Thoracic aorta (tissue), 2 donors: ENCODE measurements at regions not wholly inside any gene's neighbourhood (a gene's known extent, or its start where the extent isn't known, plus 50 kb on each side); places are given as distances from the start of the nearest gene placed in this dataset.
"Not testable (repeated sequence)": the region's sequence is repeated elsewhere in the genome, so short reads cannot be mapped to it uniquely, and the experiment has no call there.

ENCODE experiments used
- ATAC-seq: fragments of 150-250 bp; one replicate; pipeline ENCODE4 v1.8.0; 2017; ENCODE audit warnings: low read depth; ENCODE audit not compliant: insufficient number of reproducible peaks, low FRiP score
- DNase-seq: peaks from one replicate; pipeline ENCODE4 v3.0.0-alpha.2; 2020; ENCODE audit warnings: low spot score
- H3K27ac ChIP-seq, 2 donors: fragments of 200-600 bp; sonication (generic); 1 replicate in 1 of 2; 2 replicates in 1 of 2; pipeline ENCODE4 v1.5.1; 2016; ENCODE audit warnings: mild to moderate bottlenecking in 2 of 2, moderate library complexity in 2 of 2
- H3K27me3 ChIP-seq: fragments of 200-600 bp; sonication (generic); replicated peaks from 2 replicates; pipeline ENCODE4 v1.6.0; 2016; ENCODE audit warnings: mild to moderate bottlenecking; ENCODE audit not compliant: insufficient read depth
- H3K36me3 ChIP-seq: fragments of 200-600 bp; sonication (generic); one replicate; pipeline ENCODE4 v1.5.1; 2016
- H3K4me1 ChIP-seq, 2 donors: fragments of 200-600 bp; sonication (generic); 1 replicate in 1 of 2; 2 replicates in 1 of 2; pipeline versions ENCODE4 v1.5.1 to v1.6.0; 2016; ENCODE audit warnings: low read depth in 2 of 2, mild to moderate bottlenecking in 1 of 2; ENCODE audit not compliant: control insufficient read depth in 1 of 2
- H3K4me3 ChIP-seq: fragments of 200-600 bp; sonication (generic); 2 replicates; pipeline ENCODE4 v1.5.1; 2016; ENCODE audit warnings: mild to moderate bottlenecking
- H3K9me3 ChIP-seq: fragments of 200-600 bp; sonication (generic); 2 replicates; pipeline ENCODE4 v1.5.1; 2016
- TF ChIP-seq, protein P1 (sequence below): fragments of 200-600 bp; sonication (generic); IDR thresholded peaks from one replicate; pipeline ENCODE4 v1.5.1; 2019; ENCODE audit warnings: antibody characterized with exemption

GRCh38 chrX:92081250-92081649 is 302.1 kb downstream of the PCDH11X start:
- DNase-seq, H3K9me3 ChIP-seq, H3K4me3 ChIP-seq, H3K27me3 ChIP-seq, H3K4me1 ChIP-seq, ATAC-seq, H3K27ac ChIP-seq, H3K36me3 ChIP-seq: not testable (repeated sequence)

GRCh38 chrX:92090756-92091155 is 311.6 kb downstream of the PCDH11X start:
- not testable (repeated sequence) for DNase-seq, H3K9me3 ChIP-seq, H3K27ac ChIP-seq, H3K27me3 ChIP-seq, H3K36me3 ChIP-seq, H3K4me1 ChIP-seq, ATAC-seq, H3K4me3 ChIP-seq

DNA sequence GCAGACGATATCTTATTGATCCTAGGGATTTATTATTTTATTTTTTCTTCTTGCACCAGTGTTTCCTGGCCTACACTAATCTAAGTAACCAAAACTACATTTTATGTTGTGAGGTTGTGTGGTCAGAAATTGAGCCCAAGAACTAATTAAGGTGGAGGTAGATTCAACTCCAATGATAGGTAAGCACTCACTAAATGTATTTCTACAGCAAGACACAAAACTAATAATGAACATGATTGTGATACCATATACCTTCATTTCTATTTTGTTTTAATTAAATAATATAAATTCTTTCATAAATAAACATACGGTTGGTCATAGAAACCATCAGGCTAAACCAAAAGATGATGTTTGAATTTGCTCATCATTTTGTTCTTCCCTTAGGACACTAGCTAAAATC is 319.0 kb downstream of the PCDH11X start:
- H3K36me3 ChIP-seq, H3K27ac ChIP-seq, H3K4me3 ChIP-seq, H3K9me3 ChIP-seq, H3K4me1 ChIP-seq, H3K27me3 ChIP-seq, DNase-seq, ATAC-seq: not testable (repeated sequence)

- H3K4me1 ChIP-seq, H3K9me3 ChIP-seq, DNase-seq, H3K27me3 ChIP-seq, H3K36me3 ChIP-seq, ATAC-seq, H3K4me3 ChIP-seq, H3K27ac ChIP-seq: not testable (repeated sequence)
These were observed 320.9 kb downstream of the PCDH11X start for GRCh38 chrX:92100095-92100494.

- not testable (repeated sequence) for H3K4me3 ChIP-seq, DNase-seq, H3K27ac ChIP-seq, H3K36me3 ChIP-seq, ATAC-seq, H3K27me3 ChIP-seq, H3K4me1 ChIP-seq, H3K9me3 ChIP-seq
These were observed 326.5 kb downstream of the PCDH11X start for GRCh38 chrX:92105693-92106092.

DNA sequence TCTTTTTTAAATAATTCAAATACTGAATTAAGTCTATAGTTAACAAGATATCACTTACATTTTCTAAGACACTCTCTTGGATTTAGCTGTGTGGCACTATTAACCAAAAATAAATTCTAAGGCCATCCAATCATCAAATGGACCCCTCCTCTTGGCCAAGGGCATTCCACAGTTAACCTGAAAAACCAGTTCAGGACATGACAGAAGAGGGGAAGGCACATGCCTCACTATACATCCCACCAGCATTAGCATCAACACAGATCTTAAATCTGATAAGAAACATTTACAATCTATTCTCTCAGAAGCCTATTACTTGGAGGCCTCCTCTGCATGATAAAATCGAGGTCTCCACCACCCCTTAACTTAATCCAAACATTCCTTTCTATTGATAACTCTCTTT is 327.5 kb downstream of the PCDH11X start:
- H3K36me3 ChIP-seq, ATAC-seq, H3K27me3 ChIP-seq, DNase-seq, H3K4me1 ChIP-seq, H3K4me3 ChIP-seq, H3K27ac ChIP-seq, H3K9me3 ChIP-seq: not testable (repeated sequence)

DNA sequence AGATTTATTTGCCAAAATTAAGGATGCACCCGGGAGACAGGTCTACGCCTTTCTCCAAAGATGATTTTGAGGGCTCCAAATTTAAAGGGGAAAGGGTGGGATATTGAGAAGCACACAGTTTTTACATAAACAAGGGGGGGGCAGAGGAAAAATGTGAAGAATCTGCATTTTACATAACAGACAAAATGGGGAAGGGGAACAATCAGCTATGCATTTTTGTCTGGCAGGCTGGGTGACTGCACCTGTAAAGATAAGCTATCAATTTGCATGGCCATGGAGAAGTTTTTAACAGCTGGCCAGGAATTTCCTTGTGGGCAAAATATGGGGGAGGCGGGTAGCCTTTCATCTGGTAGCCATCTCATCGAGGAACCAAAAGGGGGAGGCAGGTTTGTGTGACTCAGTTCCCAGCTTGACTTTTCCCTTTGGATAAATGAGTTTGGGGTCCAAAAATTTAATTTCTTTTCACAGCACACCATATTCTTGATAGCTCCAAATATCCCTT is 331.3 kb downstream of the PCDH11X start:
- DNase-seq, H3K36me3 ChIP-seq, H3K4me1 ChIP-seq, H3K27ac ChIP-seq, H3K4me3 ChIP-seq, H3K27me3 ChIP-seq, ATAC-seq, H3K9me3 ChIP-seq: not testable (repeated sequence)

- not testable (repeated sequence) for H3K4me3 ChIP-seq, H3K9me3 ChIP-seq, H3K4me1 ChIP-seq, H3K36me3 ChIP-seq, H3K27ac ChIP-seq, ATAC-seq, DNase-seq, H3K27me3 ChIP-seq
These were observed 338.5 kb downstream of the PCDH11X start for GRCh38 chrX:92117701-92118100.

DNA sequence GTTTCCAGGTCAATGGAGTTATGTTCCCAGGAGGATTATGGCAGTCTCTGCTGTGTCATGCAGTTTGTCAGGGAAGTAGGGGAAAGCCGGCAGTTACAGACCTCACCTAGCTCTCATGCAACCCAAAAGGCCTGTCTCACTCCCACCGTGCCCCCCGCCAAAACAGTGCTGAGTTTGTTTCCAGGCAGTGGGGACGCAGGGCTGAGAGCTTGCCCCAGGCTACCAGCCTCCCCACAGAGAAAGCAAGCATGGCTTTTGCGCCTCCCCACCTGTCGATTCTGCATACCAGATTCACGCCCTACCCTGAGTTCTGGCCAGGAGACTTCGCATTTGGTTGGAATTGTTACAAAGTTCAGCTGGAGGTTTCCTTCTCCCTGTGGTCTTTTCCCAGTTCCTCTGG is 383.9 kb downstream of the PCDH11X start:
- ATAC-seq = not testable (repeated sequence)

DNA sequence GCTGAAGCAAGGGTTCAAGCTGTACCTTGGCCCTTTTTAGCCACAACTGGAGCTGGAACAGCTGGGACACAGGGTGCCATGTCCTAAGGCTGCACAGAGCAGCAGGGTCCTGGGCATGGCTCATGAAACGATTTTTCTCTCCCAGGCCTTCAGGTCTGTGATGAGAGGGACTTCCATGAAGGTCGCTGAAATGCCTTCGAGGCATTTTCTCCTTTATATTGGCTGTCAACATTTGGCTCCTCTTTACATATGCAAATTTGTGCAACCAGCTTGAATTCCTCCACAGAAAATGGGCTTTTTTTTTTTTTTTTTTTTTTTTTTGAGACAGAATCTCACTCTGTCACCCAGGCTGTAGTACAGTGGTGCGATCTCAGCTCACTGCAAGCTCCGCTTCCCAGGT is 430.8 kb downstream of the PCDH11X start:
- Histone ChIP-seq H3K27ac (no peak overlapping the region), H3K9me3 (no peaks in the 10 kb centered on the region), H3K4me1 (no peaks in the 10 kb centered on the region), H3K36me3 (no peaks in the 10 kb centered on the region), H3K4me3 (no peak overlapping the region), H3K27me3 (no peaks in the 10 kb centered on the region)
- TF ChIP-seq, protein P1, sequence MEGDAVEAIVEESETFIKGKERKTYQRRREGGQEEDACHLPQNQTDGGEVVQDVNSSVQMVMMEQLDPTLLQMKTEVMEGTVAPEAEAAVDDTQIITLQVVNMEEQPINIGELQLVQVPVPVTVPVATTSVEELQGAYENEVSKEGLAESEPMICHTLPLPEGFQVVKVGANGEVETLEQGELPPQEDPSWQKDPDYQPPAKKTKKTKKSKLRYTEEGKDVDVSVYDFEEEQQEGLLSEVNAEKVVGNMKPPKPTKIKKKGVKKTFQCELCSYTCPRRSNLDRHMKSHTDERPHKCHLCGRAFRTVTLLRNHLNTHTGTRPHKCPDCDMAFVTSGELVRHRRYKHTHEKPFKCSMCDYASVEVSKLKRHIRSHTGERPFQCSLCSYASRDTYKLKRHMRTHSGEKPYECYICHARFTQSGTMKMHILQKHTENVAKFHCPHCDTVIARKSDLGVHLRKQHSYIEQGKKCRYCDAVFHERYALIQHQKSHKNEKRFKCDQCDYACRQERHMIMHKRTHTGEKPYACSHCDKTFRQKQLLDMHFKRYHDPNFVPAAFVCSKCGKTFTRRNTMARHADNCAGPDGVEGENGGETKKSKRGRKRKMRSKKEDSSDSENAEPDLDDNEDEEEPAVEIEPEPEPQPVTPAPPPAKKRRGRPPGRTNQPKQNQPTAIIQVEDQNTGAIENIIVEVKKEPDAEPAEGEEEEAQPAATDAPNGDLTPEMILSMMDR = no peak
- no peak for DNase-seq
- ATAC-seq = no peak

More for the DNA sequence above, 383.9 kb downstream of the PCDH11X start:
- not testable (repeated sequence) for H3K27me3 ChIP-seq, H3K4me3 ChIP-seq, H3K9me3 ChIP-seq, H3K36me3 ChIP-seq, H3K27ac ChIP-seq, DNase-seq, H3K4me1 ChIP-seq
